Upper lobe of left lung (tissue), 6 donors: ENCODE measurements at regions not wholly inside any gene's neighbourhood (a gene's known extent, or its start where the extent isn't known, plus 50 kb on each side); places are given as distances from the start of the nearest gene placed in this dataset.
A peak's percentile ranks its signal among the peaks of the same experiment; 100 is the strongest.

ENCODE experiments used
- ATAC-seq, 2 donors: fragments of 200-7000 bp; cut with Tn5 transposase; one replicate each; pipeline ENCODE4 v1.9.1; 2022; ENCODE audit warnings: mild to moderate bottlenecking in 2 of 2, moderate library complexity in 2 of 2; ENCODE audit not compliant: low FRiP score in 2 of 2
- DNase-seq, 2 donors: peaks; one replicate each; pipeline ENCODE4 v3.0.0-alpha.2; 2019 to 2020
- H3K27ac ChIP-seq, 4 donors: fragments of 200-600 bp; sonication (generic); one replicate each; pipeline ENCODE4 v1.5.1; 2016 to 2019
- H3K27me3 ChIP-seq, 4 donors: fragments of 200-600 bp; sonication (generic); one replicate each; pipeline ENCODE4 v1.5.1; 2017 to 2019
- H3K36me3 ChIP-seq, 4 donors: fragments of 200-600 bp; sonication (generic); one replicate each; pipeline ENCODE4 v1.5.1; 2016 to 2019
- H3K4me1 ChIP-seq, 4 donors: fragments of 200-600 bp; sonication (generic); one replicate each; pipeline ENCODE4 v1.5.1; 2018 to 2019
- H3K4me3 ChIP-seq, 4 donors: fragments of 200-600 bp; sonication (generic); one replicate each; pipeline ENCODE4 v1.5.1; 2017 to 2019; ENCODE audit warnings: mild to moderate bottlenecking in 2 of 4, moderate library complexity in 1 of 4
- H3K9me3 ChIP-seq, 4 donors: fragments of 200-600 bp; sonication (generic); one replicate each; pipeline ENCODE4 v1.5.1; 2018 to 2019
- CTCF ChIP-seq, 6 experiments: fragments of 450-650 bp in 4 of 6; fragments of 200-600 bp in 2 of 6; sonication (generic) in 2 of 6; IDR thresholded peaks; one replicate each; pipeline ENCODE4 v1.5.1; 2016 to 2019; ENCODE audit warnings: antibody characterized with exemption in 6 of 6
- EP300 ChIP-seq, 4 donors: sonication (generic); formaldehyde crosslinking; IDR thresholded peaks; one replicate each; pipeline ENCODE4 v1.5.1; 2017; ENCODE audit warnings: antibody characterized with exemption in 4 of 4, control low read depth in 2 of 4
- POLR2A ChIP-seq, 4 donors: fragments of 450-650 bp; IDR thresholded peaks; one replicate each; pipeline ENCODE4 v1.5.1; 2016 to 2017; ENCODE audit warnings: antibody characterized with exemption in 4 of 4, mild to moderate bottlenecking in 2 of 4
- POLR2AphosphoS5 ChIP-seq, 2 donors: sonication (generic); formaldehyde crosslinking; IDR thresholded peaks; one replicate each; pipeline ENCODE4 v1.5.1; 2017; ENCODE audit warnings: antibody characterized with exemption in 2 of 2
- WGBS, 2 donors: methylation state at CpG; one replicate each; pipeline ENCODE4 v1.1.5; 2017 to 2018; 5-methylcytosine and 5-hydroxymethylcytosine counted together
- donor health status: DM: no; HTN: no; CAD: no; lungs with moderate emphysema.
- donor health status: DM: no; HTN: yes; CAD: no; lungs with severe emphysema.

GRCh38 chrX:139172731-139173130, 357.8 kb upstream of the F9 start:
- no peaks in the 10 kb centered on the region for H3K9me3 ChIP-seq
- no peak overlapping the region for H3K4me3 ChIP-seq
- H3K27ac ChIP-seq = no peak overlapping the region
- H3K27me3 ChIP-seq = no peaks in the 10 kb centered on the region
- ATAC-seq (no peak), DNase-seq (no peak)
- WGBS, 2 donors = 61 to 78% methylated on average over 1 of the region's 1 CpG
- no peaks in the 10 kb centered on the region for H3K4me1 ChIP-seq
- H3K36me3 ChIP-seq = no peaks in the 10 kb centered on the region
- TF ChIP-seq EP300 (IDR thresholded peaks at IDR 0.05) (no peak), CTCF (IDR thresholded peaks at IDR 0.05) (no peak), POLR2AphosphoS5 (IDR thresholded peaks at IDR 0.05) (no peak), POLR2A (IDR thresholded peaks at IDR 0.05) (no peak)

GRCh38 chrX:139170526-139171173, 359.9 kb upstream of the F9 start:
- TF ChIP-seq POLR2A (IDR thresholded peaks at IDR 0.05) (no peak), EP300 (IDR thresholded peaks at IDR 0.05) (no peak), POLR2AphosphoS5 (IDR thresholded peaks at IDR 0.05) (no peak), CTCF (IDR thresholded peaks at IDR 0.05) (no peak)
- Histone ChIP-seq H3K9me3 (no peaks in the 10 kb centered on the region), H3K4me3 (no peak overlapping the region), H3K4me1 (no peaks in the 10 kb centered on the region), H3K27ac (no peak overlapping the region), H3K27me3 (no peaks in the 10 kb centered on the region), H3K36me3 (no peaks in the 10 kb centered on the region)
- ATAC-seq = no peak
- DNase-seq = no peak
- WGBS, 2 donors = 82 to 88% methylated on average over 5 of the region's 5 CpGs

- Histone ChIP-seq H3K9me3 (no peaks in the 10 kb centered on the region), H3K27ac (no peak overlapping the region), H3K4me1 (no peaks in the 10 kb centered on the region), H3K4me3 (no peak overlapping the region), H3K36me3 (no peaks in the 10 kb centered on the region), H3K27me3 (no peaks in the 10 kb centered on the region)
- no peak for DNase-seq
- no peak for TF ChIP-seq POLR2A (IDR thresholded peaks at IDR 0.05)
- no peak for TF ChIP-seq CTCF (IDR thresholded peaks at IDR 0.05)
- no peak for TF ChIP-seq POLR2AphosphoS5 (IDR thresholded peaks at IDR 0.05)
- TF ChIP-seq EP300 (IDR thresholded peaks at IDR 0.05) = no peak
- 75 to 85% methylated on average over 1 of the region's 1 CpG for WGBS, 2 donors
- no peak for ATAC-seq
These were observed 363.3 kb upstream of the F9 start for GRCh38 chrX:139167282-139167681.

- peak in 1 of 2 donors; percentile 90 for ATAC-seq
- no peaks in the 10 kb centered on the region for H3K4me1 ChIP-seq
- WGBS, 2 donors = 57 to 67% methylated on average over 1 to 2 of the region's 2 CpGs
These were observed 372.3 kb upstream of the F9 start for GRCh38 chrX:139158256-139158655.

More at GRCh38 chrX:139158256-139158655, 372.3 kb upstream of the F9 start:
- no peaks in the 10 kb centered on the region for H3K27me3 ChIP-seq
- TF ChIP-seq EP300 (IDR thresholded peaks at IDR 0.05) (no peak), CTCF (IDR thresholded peaks at IDR 0.05) (no peak), POLR2AphosphoS5 (IDR thresholded peaks at IDR 0.05) (no peak), POLR2A (IDR thresholded peaks at IDR 0.05) (no peak)
- H3K9me3 ChIP-seq = no peaks in the 10 kb centered on the region
- DNase-seq = peak in 1 of 2 donors; percentile 65
- no peak overlapping the region for H3K4me3 ChIP-seq
- no peaks in the 10 kb centered on the region for H3K36me3 ChIP-seq
- H3K27ac ChIP-seq = no peak overlapping the region
